ENCODE measurements at regions not wholly inside any gene's neighbourhood (a gene's known extent, or its start where the extent isn't known, plus 50 kb on each side); places are given as distances from the start of the nearest gene placed in this dataset.

GRCh38 chr9:90162819-90163218 lies 479.8 kb downstream of the DIRAS2 start:
- TF ChIP-seq YY1 (tag by site-specific recombination; IDR thresholded peaks at IDR 0.05) (no peak), CTCF (tag by site-specific recombination; IDR thresholded peaks at IDR 0.05) (no peak), BCL11A (tag by site-specific recombination; IDR thresholded peaks at IDR 0.05; ENCODE audit: low read depth) (no peak), ZNF623 (tag by site-specific recombination; IDR thresholded peaks at IDR 0.05) (no peak), REST (tag by site-specific recombination; IDR thresholded peaks at IDR 0.05) (no peak), ZNF274 (IDR thresholded peaks at IDR 0.05; ENCODE audit: low read length) (no peak), ZNF274 (tag by site-specific recombination; IDR thresholded peaks at IDR 0.05; ENCODE audit: borderline replicate concordance) (no peak), ZBTB8A (tag by site-specific recombination; IDR thresholded peaks at IDR 0.05) (no peak), ZNF521 (tag by site-specific recombination; IDR thresholded peaks at IDR 0.05) (no peak), ZNF132 (tag by site-specific recombination; IDR thresholded peaks at IDR 0.05; ENCODE audit: borderline replicate concordance) (no peak), ZNF146 (tag by site-specific recombination; IDR thresholded peaks at IDR 0.05) (no peak), ZFHX2 (tag by site-specific recombination; conservative IDR thresholded peaks at IDR 0.05) (0 out of 2 replicates have a peak, but pooled peaks have one; percentile 14), ZNF555 (tag by site-specific recombination; conservative IDR thresholded peaks at IDR 0.05) (no peak), PRDM10 (tag by site-specific recombination; IDR thresholded peaks at IDR 0.05) (no peak)
